NCI-H2227 treated with DMSO at 0.1 percent for 48 hours (cell line): ENCODE measurements at regions not wholly inside any gene's neighbourhood (a gene's known extent, or its start where the extent isn't known, plus 50 kb on each side); places are given as distances from the start of the nearest gene placed in this dataset.
"Not testable (repeated sequence)": the region's sequence is repeated elsewhere in the genome, so short reads cannot be mapped to it uniquely, and the experiment has no call there.

ENCODE experiments used
- DNase-seq: peaks from one replicate; lab custom pipeline; 2025; lab: John Stamatoyannopoulos, UW

DNA sequence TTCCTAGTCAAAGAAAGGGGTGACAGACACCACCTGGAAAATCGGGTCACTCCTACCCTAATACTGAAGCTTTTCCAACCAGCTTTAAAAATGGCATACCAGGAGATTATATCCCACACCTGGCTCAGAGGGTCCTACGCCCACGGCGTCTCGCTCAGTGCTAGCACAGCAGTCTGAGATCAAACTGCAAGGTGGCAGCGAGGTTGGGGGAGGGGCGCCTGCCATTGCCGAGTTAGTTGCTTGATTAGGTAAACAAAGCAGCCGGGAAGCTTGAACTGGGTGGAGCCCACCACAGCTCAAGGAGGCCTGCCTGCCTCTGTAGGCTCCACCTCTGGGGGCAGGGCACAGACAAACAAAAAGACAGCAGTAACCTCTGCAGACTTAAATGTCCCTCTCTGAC lies 127.1 kb downstream of the NXPE2 start:
- DNase-seq: not testable (repeated sequence)

DNA sequence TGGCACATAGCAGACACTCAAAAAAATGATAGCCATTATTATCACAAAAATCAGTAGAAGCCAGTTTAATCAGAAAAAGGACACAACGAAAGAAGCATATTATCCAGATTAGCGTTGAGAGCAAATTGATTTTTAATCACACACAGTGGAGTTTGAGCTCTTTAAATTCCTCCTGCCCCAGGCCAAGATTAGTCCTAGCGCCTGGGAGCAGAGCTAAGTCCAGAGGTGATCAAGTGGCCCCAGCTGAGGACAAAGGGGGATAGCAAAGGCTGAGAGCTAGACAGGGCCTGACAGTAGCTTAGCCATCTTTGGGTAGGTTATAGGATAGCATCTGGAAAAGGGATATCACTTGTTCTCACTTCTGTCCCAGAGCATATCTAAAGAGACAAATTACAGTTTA lies 133.6 kb downstream of the NXPE2 start:
- no peak for DNase-seq

DNA sequence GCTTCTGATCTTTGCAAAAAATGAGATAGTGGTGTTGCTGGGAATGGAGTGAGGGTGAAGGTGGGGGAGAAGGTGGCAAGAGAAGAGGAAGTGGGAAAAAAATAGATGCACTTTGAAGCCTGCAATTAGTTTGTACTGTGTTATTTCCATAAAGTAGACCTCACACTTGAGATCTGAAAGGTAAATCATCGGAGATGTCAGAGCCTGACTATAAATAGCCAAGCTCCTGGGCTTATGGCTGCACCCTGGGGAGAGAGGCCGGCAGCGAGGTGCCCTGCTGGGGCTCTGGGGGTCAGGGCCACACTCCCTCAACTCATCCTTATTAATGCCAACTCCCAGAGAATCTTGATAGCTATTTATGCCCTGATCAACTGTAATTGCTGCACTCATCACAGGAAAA lies 134.4 kb downstream of the NXPE2 start:
- peak; percentile 78 for DNase-seq

DNA sequence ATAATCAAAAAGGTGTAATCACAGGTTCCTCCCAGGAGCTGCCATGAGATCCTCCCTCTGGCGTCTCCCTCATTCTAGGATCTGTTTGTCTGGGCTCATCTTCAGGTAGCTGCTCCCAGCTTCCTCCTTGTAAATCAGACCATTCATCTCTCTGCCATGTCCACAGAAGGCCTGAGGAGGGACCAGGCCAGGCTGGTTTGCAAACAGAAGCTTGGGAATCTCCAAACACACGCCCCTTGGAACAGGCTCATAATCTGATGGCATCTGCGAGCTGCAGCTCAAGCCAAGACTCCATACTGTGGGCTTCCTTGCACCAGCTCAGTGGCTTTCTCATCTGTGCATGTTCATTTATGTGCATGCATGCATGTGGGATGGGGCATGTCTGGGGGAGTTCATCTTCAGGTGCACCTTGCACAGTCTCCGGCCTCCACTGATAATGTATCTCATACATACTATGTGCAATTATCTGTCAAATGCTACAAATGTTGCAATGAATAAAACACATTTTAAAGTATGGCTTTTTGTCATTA lies 134.9 kb downstream of the NXPE2 start:
- no peak for DNase-seq

DNA sequence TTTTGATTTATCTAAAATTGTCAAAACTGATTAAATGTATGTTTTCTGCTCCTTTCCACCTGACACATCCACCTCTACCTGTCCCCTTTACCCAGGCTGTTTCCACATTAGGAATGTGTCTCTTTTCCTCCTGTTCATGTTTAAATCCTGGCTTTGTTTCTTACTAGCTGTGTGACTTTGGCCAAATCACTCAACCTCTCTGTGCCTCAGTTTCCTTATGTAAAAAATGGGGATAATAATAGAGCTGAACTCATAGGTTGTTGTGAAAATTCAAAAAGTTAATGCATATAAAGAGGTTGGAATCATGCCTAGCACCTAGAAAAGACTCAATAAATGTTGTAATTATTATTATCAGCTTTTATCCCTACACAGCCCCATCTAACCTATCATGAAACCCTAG lies 136.8 kb downstream of the NXPE2 start:
- no peak for DNase-seq

DNA sequence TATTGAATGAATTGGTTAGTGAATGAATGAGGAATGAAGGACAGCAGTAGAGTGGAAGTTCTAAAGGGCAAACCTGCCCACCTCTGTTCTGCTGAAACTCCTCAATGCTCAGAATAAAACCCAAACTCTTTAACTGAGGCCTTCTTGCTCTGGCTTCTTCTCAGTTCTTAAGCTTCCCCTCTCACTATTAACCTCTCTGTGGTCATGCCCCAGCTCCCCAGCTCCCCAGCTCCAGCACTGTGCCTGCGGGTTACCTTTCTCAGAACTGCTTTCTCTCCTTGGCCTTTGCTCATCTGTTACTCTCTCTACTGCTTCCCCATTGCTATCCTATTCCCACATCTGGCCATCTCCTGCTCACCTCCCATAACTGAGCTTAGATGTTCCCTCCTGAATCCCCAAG lies 137.4 kb downstream of the NXPE2 start:
- DNase-seq: no peak

DNA sequence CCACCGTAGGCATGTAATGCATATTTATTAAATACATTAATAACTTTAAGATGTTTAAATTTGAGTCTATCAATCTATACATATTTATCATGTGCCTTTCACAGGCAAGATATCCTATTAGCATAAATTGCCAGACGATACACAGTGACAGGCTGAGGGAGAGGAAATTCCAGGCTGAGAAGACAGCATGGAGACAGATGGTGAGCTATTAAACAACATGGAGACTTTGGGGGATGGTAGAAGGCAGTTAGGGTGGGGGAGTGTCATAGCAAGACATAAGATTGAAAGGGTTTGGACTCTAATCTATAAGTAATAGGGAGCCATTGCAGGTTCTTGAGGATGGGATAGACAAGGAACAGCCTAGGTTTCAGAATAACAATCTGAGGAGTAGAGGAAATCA lies 138.5 kb downstream of the NXPE2 start:
- no peak for DNase-seq

DNA sequence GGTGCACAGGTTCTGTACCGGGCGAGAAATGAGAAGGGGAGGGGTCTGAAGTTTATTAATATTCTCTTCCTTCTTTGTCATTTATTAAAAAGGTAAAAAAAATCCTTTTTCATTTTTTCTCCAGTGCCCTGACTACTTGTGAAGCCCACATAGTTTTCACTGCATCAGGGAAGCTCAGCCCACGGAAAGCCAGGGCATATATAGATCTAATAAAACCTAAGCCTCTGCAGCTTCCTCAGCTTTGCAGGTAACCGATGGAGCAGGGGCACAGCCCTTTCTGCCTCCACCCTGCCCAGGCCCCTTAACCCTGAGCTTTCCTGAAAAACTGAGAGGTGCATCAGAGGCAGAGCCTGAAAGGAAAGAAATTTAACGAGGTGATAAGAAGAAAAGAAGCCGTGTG lies 140.1 kb downstream of the NXPE2 start:
- DNase-seq: no peak

DNA sequence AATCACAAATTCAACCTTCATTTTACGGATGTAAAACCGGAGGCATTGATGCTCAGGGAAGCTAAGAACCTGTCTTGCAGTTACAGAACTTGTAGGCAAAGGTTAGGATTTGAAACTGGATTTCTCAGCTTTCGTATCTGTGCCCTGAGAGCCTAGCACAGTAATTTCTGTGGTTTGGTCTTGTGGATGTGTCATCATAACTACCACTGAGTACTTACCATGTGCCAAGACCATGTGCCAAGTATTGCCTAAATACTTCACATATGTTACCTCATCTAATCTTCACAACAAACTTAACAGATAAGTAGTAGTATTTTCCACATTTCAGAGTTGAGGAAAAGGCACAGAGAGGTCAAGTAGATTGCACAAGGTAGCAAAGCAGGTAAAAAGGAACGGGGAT lies 140.7 kb downstream of the NXPE2 start:
- DNase-seq: no peak

DNA sequence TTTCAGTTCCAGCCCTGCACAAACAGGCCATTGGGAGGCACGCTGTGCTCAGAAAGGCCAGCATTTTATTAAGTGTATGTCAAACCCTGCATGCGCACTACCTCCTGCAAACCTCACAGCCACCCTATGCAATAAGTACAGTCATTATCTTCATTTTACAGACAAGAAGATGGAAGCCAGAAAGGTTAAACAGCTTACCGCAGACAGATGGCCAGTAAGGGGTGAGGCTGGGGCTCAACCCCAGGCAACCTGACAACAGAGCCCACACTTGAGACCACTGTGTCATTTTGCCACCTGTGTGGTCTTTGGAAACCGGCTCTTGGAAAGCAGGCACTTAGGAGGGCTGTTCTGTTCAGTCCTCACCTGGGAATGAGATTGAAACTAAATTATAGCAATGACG lies 142.3 kb downstream of the NXPE2 start:
- DNase-seq: peak; percentile 5

DNA sequence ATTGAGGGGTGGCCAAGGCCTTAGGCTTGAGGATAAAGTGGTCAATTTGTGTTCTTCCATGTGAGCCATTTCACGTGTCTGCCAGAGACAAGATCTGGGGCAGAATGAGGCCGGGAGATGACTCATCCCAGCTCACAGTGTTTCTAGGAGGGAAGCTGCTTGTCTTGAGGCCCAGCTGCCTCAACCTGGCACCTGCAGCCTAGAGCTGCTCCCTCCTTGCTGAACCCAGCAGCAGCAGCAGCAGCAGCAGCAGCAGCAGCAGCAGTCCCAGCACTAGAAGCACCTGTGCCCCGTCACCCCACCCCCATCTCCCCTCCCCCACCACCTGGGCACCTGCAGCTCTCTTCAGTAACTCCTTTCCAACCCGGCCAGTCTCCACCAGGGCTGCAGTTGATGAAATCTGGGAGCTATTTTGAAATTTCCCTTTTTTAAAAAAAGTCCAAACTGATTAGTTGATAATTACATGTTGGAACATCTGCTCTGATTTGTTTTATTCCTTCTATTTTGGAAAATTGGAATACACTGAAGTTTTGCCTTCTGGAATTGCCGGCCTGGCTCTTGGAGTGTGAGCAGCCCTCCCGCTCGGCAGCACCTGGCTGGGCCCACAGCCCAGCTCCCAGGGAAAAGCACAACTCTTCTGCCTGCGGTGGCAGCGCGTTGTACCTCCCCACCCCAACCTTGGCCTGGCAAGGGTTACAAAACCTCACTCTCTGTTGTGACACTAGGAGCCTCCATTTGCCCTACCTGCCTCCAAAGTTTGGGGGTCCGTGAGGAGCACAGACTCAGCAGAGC lies 143.5 kb downstream of the NXPE2 start:
- DNase-seq: no peak

DNA sequence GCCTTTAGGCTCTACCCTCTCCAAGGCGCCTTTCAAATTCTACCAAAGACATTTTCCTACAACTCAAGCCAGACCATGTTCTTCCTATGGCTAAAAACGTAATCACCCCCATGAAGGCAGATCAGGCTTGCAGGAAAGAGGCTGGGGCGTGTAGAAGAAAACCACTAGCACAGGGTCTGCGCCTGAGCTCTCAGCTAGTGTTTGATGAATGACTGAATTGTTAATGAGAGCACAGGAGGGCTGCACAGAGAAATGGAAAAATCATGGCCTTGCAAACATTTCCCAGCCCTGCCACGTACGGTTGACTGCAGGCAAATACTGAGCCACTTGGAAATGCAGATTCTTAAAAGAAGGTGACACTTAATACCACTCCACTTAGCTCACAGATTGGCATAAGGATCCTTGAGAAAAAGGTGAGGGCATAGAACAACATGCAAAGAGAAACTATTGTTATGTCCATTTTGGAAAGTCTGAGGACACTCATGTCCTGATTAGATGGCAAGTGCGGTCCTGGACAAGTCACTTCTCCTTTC lies 148.6 kb downstream of the NXPE2 start:
- DNase-seq: no peak

DNA sequence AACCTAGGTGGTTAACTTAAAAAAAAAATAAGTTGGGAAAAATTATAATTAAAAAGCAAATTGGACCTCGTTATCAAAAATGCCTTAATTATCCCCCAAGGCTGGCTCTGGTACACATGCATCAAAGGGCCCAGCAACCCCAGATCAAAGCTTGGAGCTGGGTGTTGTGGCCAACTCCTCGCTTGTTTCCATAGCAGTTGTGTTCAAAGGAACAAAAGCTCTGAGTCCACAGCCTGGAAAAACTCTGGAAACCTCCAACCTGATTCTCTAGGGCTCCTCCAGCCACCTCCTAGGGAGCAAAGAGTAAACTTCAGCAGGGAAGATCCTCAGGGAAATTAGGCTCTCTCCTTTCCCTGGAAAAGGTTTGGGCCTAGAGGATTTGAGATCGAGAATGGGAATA lies 149.4 kb downstream of the NXPE2 start:
- no peak for DNase-seq

DNA sequence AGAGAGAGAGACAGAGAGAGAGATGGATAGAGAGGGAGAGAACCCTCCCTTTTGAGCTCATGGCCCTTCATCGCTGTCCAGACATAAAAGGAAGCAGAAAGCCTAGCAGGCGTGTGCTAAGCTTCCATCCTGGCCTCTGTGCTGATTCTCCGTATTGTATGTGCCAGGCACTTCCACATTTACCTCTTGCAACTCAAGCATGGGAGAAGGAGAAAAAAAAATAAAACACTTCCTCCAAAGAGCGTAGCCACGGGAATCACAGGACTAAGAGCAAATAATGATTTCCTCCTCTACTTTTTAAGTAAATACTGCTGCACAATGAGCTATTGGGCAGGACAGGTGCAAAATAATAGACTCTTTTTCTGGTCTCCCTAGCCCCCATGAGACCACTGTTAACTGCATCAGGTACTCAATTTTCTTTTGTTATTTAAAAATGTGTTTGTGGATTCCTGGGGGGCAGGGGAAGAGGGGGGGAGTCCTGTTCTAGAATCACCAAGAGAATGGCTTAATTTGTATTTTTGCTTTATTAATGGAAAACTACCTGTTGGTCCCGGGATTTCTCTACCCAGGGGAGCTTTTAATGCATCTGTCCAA lies 154.3 kb downstream of the NXPE2 start:
- no peak for DNase-seq

DNA sequence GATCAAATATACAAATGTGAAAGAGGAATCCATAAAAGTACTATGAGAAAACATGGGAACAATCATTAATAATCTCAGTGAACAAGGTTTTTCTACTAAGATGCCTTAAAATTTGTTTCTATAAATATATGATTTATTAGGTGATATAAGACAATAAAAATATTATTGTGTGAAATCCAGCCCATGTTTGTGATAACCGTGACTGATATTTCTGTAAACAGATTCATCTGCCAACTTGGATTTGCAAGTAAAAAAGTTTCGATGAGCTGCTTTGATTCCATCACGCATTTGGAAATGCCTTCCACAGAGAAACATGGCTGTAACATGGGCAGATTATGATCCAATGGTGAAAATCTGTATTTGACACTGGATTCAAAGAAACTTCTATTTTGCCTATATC lies 157.8 kb downstream of the NXPE2 start:
- DNase-seq: no peak

DNA sequence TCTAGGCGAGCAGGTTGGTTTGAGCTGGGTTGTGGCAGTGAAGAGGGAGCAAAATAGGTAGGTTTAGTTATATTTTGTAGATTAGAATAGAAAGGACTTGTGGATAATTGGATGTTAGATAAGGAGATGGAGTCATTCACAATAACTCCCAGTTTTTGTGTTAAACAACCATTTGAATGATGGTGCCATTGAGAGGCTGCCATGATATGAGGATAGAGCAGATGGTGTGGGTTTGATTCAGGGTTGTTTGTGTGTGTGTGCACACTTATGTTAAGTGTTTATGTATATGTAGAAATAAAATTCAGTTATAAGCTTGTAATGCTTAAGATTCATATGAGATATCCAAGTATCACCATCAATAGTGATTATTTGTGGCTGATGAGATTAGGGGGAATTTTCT lies 166.6 kb downstream of the NXPE2 start:
- no peak for DNase-seq

DNA sequence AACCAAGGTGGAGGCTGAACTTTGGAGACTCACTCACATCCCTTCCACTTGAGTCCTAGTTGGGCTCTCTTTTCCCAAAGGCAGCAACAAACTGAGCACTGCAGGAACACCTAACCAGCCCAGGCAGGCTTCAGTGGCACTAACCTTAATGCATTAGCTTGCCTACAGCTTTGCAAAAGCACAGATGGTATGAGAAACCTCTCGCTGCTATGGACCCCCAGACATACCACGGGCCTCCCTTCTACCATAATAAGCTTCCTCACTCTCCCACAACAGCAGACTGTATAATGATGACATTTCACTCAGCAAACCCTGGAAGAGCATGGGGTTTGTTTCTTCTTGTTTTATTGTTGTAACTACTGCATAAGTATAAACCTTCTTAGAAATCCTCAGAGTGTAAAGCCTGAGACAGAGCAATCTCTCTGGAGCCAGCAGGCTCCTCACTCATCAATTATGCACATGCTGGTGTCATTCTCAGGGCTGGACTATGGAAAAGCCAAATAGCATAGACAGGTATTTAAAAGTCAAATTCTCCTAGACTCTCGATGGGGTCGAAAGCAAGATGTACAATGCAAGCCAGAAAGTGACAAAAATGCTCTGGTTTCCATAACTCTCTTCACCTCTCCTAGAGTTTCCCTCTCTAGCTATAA lies 167.6 kb downstream of the NXPE2 start:
- DNase-seq: no peak

DNA sequence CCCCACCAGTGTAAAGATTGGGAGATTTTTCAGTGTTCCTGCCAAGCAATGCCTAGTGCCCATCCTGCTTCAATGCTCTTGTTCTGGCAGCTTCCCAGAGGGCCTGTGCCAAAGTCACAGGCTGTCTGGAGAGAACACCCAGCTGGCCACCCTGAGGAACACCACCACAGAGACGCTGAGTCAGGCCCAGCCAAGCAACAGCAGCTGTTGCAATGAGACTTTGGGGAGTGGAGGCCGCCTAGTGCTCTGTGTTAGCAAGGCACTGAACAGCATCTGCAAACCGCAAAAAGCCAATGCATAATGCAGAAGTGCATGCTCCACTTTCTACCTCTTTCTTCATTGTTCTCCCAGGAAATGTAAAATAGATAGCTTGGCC lies 168.1 kb downstream of the NXPE2 start:
- no peak for DNase-seq

DNA sequence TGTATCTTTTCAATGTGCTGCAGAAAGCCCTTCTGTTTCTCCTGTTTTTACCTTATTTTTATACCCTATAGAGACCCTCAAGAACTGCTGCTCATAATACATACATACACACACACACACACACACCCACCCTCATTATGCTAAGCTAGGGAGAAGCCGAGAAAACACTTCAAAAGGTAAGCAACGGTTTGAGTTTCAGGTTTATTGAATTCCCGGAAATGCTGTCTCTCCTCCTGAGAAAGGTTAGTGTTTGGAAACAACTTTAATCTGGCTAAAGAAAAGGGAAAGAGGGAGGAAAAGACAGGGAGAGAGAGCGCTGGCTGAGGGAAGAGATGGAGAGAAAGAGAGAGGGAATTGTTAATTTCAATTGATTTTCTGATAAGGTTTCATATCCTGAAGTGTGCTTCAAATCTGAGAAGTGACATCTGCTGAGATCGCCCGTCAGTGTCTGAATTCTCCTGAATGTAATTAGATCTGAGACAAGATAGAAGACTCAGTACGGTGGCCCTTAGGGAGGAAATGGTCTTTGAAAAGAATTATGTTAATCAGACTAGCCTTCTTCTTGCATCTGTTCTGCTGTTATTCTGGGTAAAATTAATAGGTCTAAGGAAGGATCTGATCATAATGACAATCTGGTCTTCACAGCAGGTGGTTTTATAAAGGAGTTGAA lies 169.1 kb downstream of the NXPE2 start:
- DNase-seq: peak; percentile 3

DNA sequence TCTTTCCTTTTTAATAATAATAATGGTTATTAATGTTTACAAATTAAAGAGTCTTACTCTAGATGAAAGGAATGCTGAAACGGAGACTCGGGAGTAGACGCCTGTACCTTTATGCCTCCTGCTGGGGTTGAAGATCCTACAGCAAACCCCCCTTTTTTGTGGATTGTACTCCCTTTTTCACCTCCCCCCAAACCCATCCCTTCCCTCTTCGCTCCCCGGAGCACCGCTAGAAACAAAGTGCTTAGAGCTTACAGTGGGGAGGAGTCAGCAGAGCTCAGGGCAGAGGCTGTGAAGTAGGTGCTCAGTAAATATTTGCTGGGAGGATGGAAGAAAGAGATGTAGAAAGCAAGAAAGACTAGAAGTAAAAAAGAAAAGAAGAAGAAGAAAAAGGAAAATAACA lies 169.7 kb downstream of the NXPE2 start:
- no peak for DNase-seq

DNA sequence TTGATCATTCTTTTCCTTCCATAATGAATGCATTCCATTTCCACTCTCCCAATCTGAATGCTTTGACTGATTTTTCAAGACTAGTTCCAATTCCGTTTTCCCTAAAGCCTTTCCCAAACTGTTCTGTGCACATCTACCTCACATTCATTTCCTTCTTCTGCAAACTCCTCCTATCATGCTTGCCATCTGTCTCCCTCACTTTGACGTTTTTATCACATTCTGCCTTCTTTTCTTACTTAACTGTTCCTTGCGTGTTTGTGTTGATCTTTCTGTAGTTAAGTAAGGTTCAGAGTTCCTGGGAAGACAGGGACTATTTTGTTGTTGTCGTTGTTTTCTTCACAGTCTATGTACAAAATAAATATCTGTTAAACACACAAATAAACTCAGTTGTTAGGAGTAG lies 179.0 kb downstream of the NXPE2 start:
- DNase-seq: no peak

DNA sequence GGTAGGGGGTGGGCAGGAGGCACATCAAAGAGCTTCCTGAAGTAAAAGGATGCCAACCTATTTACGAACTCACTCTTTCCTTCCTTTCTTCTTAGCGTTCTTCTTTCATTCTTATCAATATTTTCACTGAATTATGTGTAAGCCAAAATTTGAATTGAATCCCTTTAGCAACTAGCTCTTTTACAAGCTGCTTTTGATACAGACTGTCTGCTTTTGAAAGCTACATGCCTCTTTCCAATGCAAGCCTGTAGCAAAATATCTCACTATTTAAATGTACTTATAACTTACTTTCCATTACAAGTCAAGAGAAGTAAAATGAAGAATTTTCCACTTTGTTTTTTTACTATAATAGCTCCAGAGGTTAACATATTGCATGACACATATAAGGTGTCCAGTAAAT lies 186.6 kb downstream of the NXPE2 start:
- no peak for DNase-seq

DNA sequence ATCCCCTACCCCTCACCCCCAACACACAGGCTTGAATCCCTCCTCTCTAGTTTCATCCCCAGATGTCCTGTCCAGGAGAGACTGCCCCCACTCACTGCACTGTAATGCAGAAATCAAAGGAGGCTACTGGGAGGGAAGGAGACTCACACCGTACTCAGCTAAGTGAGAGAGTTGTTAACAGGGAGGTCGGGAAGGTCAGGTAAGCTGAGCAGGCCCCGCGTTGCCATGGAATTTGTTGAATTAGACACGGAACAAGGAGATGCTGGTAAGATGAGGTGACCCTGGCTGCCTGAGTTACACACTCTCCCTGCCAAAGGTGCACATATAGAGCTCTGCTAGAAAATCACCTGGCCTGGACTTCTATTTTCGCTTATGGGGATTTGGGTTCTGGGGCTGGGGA lies 197.9 kb downstream of the NXPE2 start:
- DNase-seq: no peak
